ENCODE measurements at regions not wholly inside any gene's neighbourhood (a gene's known extent, or its start where the extent isn't known, plus 50 kb on each side); places are given as distances from the start of the nearest gene placed in this dataset.

DNA sequence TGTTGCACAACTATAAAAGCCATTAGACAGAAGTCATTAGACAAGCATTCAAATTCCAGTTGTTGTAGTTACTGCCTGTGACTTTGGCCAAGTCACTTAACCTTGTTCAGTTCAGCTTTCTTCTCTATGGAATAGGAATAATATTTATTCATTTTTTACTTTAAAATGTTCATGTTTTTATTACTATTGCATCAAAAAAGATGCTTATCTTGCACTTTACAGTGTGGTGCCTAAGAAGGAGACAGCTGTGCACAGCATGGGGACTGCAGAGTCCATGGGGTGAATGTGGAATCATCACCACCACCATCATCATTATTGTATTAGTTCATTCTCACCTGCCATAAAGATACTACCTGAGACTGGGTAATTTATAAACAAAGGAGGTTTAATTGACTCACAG, 504.2 kb downstream of the SOX2 start:
- TF ChIP-seq POLR2A (IDR thresholded peaks at IDR 0.05; ENCODE audit: low read depth, low read length) (no peak), POLR2AphosphoS5 (IDR thresholded peaks at IDR 0.05; ENCODE audit: insufficient read depth, low read depth, low read length) (no peak)
